NCI-H345 (cell line): ENCODE measurements at regions not wholly inside any gene's neighbourhood (a gene's known extent, or its start where the extent isn't known, plus 50 kb on each side); places are given as distances from the start of the nearest gene placed in this dataset.

Experiments used
- DNase-seq: peaks from one replicate; lab custom pipeline; 2025; lab: John Stamatoyannopoulos, UW

- DNase-seq, result no peak
These were observed 198.5 kb downstream of the ADGRG6 start for GRCh38 chr6:142500250-142500786.

GRCh38 chr6:142501795-142502194 lies 200.0 kb downstream of the ADGRG6 start:
- no peak for DNase-seq

GRCh38 chr6:142507065-142507464 lies 205.3 kb downstream of the ADGRG6 start:
- DNase-seq, result no peak

- DNase-seq, result no peak
These were observed 208.4 kb downstream of the ADGRG6 start for GRCh38 chr6:142510211-142510610.

GRCh38 chr6:142518126-142518525 lies 216.3 kb downstream of the ADGRG6 start:
- peak; percentile 49 for DNase-seq

- DNase-seq, result no peak
These were observed 217.0 kb downstream of the ADGRG6 start for GRCh38 chr6:142518761-142519160.

GRCh38 chr6:142521791-142522190 lies 220.0 kb downstream of the ADGRG6 start:
- no peak for DNase-seq

GRCh38 chr6:142523515-142524375 lies 221.9 kb downstream of the ADGRG6 start:
- peak; percentile 60 for DNase-seq

GRCh38 chr6:142530566-142530965 lies 228.8 kb downstream of the ADGRG6 start:
- no peak for DNase-seq

- DNase-seq, result no peak
These were observed 229.9 kb downstream of the ADGRG6 start for GRCh38 chr6:142531727-142532126.

- no peak for DNase-seq
These were observed 232.3 kb downstream of the ADGRG6 start for GRCh38 chr6:142534076-142534475.

GRCh38 chr6:142534484-142534883 lies 232.7 kb downstream of the ADGRG6 start:
- DNase-seq, result no peak

GRCh38 chr6:142537612-142538478 lies 236.0 kb downstream of the ADGRG6 start:
- DNase-seq, result no peak

GRCh38 chr6:142542704-142543233 lies 241.0 kb downstream of the ADGRG6 start:
- DNase-seq, result no peak

GRCh38 chr6:142543606-142544005 lies 241.8 kb downstream of the ADGRG6 start:
- no peak for DNase-seq

- DNase-seq, result no peak
These were observed 242.5 kb downstream of the ADGRG6 start for GRCh38 chr6:142544199-142544838.

GRCh38 chr6:142545147-142545546 lies 243.3 kb downstream of the ADGRG6 start:
- DNase-seq, result no peak

GRCh38 chr6:142548566-142548965 lies 246.8 kb downstream of the ADGRG6 start:
- no peak for DNase-seq

- DNase-seq, result no peak
These were observed 248.7 kb downstream of the ADGRG6 start for GRCh38 chr6:142550310-142551063.

- DNase-seq, result peak; percentile 7
These were observed 249.5 kb downstream of the ADGRG6 start for GRCh38 chr6:142551274-142551811.

- DNase-seq, result no peak
These were observed 257.0 kb downstream of the ADGRG6 start for GRCh38 chr6:142558786-142559185.
